ENCODE measurements at regions not wholly inside any gene's neighbourhood (a gene's known extent, or its start where the extent isn't known, plus 50 kb on each side); places are given as distances from the start of the nearest gene placed in this dataset.

- no peak for TF ChIP-seq CTCF (IDR thresholded peaks at IDR 0.05; ENCODE audit: unreplicated experiment)
- DNase-seq (ENCODE audit: low spot score, unreplicated experiment), result no peak
- Mint-ChIP-seq H3K27me3 (peaks cover 52% of the 10 kb centered on the region), H3K4me3 (ENCODE audit: low read depth) (no peak overlapping the region), H3K27ac (no peak overlapping the region), H3K9me3 (ENCODE audit: low read depth) (peaks cover 5% of the 10 kb centered on the region), H3K36me3 (ENCODE audit: insufficient read depth) (peaks cover under 1% of the 10 kb centered on the region), H3K4me1 (ENCODE audit: low read depth) (peaks cover 31% of the 10 kb centered on the region)
Observed at GRCh38 chr2:128486640-128487375, 168.1 kb upstream of the HS6ST1 start.

- Mint-ChIP-seq H3K27ac (no peak overlapping the region), H3K9me3 (ENCODE audit: low read depth) (peaks cover 4% of the 10 kb centered on the region), H3K4me3 (ENCODE audit: low read depth) (no peak overlapping the region), H3K27me3 (peaks cover 56% of the 10 kb centered on the region), H3K4me1 (ENCODE audit: low read depth) (peaks cover 31% of the 10 kb centered on the region), H3K36me3 (ENCODE audit: insufficient read depth) (no peaks in the 10 kb centered on the region)
- no peak for DNase-seq (ENCODE audit: low spot score, unreplicated experiment)
- no peak for TF ChIP-seq CTCF (IDR thresholded peaks at IDR 0.05; ENCODE audit: unreplicated experiment)
Observed at GRCh38 chr2:128487650-128488387, 169.2 kb upstream of the HS6ST1 start.

GRCh38 chr2:128488434-128488833, 169.8 kb upstream of the HS6ST1 start:
- no peak for TF ChIP-seq CTCF (IDR thresholded peaks at IDR 0.05; ENCODE audit: unreplicated experiment)
- H3K4me3 Mint-ChIP-seq (ENCODE audit: low read depth), result no peak overlapping the region
- H3K9me3 Mint-ChIP-seq (ENCODE audit: low read depth), result no peaks in the 10 kb centered on the region
- DNase-seq (ENCODE audit: low spot score, unreplicated experiment), result no peak
- peaks cover 31% of the 10 kb centered on the region for H3K4me1 Mint-ChIP-seq (ENCODE audit: low read depth)
- no peaks in the 10 kb centered on the region for H3K36me3 Mint-ChIP-seq (ENCODE audit: insufficient read depth)
- H3K27ac Mint-ChIP-seq, result no peak overlapping the region
- peaks cover 56% of the 10 kb centered on the region for H3K27me3 Mint-ChIP-seq

DNA sequence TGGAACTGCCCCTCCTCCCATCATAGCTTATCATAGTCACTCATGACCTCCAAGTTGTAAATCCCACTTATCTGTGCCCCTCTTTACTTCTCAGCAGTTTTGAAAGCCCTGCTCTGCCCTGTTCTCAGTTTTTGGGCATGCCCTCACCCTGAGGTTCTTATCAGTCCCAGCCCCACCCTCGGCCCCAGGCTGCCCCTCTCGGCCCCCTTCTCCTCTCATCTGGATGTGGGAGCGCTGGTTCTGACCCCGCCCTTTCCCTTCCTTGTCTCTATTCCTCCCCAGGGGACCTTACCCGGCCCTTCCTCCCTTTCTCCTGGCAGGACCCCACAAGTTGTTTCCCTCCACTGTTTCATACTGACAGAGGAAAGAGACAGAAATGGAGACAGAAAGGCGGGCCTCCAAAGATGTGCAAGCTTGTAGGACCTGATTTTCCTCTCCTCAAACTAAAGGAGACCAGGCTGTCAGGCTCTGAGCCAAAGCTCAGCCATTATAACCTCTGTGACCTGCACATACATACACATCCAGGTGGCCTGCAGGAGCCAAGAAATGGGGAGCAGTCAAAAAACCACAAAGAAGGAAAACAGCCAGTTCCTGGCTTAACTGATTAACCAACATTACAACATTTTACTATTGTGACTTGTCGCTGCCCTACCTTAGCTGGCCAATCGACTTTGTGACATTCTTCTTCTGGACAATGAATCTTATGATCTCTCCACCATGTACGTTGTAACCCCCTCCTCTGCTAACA, 171.0 kb upstream of the HS6ST1 start:
- H3K36me3 Mint-ChIP-seq (ENCODE audit: insufficient read depth), result no peaks in the 10 kb centered on the region
- no peak overlapping the region for H3K27ac Mint-ChIP-seq
- DNase-seq (ENCODE audit: low spot score, unreplicated experiment), result no peak
- peaks cover 42% of the 10 kb centered on the region for H3K4me1 Mint-ChIP-seq (ENCODE audit: low read depth)
- H3K27me3 Mint-ChIP-seq, result peaks cover 62% of the 10 kb centered on the region
- no peaks in the 10 kb centered on the region for H3K9me3 Mint-ChIP-seq (ENCODE audit: low read depth)
- TF ChIP-seq CTCF (IDR thresholded peaks at IDR 0.05; ENCODE audit: unreplicated experiment), result no peak
- H3K4me3 Mint-ChIP-seq (ENCODE audit: low read depth), result no peak overlapping the region

DNA sequence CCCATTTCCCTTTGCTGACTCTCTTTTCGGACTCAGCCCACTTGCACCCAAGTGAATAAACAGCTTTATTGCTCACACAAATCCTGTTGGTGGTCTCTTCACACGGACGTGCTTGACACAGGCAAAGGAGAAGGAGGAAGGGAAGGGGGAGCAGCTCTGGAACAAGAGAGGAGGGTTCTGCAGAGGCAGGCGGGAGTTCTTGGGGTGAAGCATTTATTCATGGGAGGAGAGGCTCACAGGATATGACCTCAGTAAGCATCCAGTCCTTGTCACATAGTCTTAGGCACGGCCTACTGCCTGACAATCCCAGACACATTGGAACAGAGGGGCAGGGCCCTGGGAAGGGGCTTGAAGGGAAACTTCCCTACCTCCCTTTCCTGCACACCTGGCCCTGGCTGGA, 171.7 kb upstream of the HS6ST1 start:
- no peak for DNase-seq (ENCODE audit: low spot score, unreplicated experiment)
- Mint-ChIP-seq H3K4me3 (ENCODE audit: low read depth) (no peak overlapping the region), H3K27ac (no peak overlapping the region), H3K36me3 (ENCODE audit: insufficient read depth) (no peaks in the 10 kb centered on the region), H3K9me3 (ENCODE audit: low read depth) (no peaks in the 10 kb centered on the region), H3K4me1 (ENCODE audit: low read depth) (peaks cover 48% of the 10 kb centered on the region), H3K27me3 (peaks cover 62% of the 10 kb centered on the region)
- TF ChIP-seq CTCF (IDR thresholded peaks at IDR 0.05; ENCODE audit: unreplicated experiment), result no peak
